ENCODE measurements at regions not wholly inside any gene's neighbourhood (a gene's known extent, or its start where the extent isn't known, plus 50 kb on each side); places are given as distances from the start of the nearest gene placed in this dataset.

DNA sequence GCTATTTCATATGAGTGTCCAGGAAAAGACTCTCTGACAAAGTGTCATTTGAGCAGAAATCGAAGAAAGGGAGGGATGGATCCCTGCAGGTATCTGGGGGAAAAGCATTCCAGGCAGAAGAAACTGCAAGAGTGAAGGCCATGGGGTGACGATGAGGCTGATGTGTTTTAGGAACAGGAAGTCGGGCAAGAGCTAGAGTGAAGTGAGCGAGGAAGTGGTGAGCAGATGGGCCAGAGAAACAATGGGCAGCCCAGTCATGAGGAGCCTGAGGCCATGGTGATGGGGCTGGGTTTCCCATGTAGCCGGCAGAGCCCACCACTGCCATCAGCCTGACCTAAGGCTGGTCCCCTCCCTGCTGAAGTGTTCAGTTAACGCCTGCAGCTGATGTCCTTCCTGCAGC, 150.2 kb downstream of the TNFSF13B start:
- no peak for DNase-seq
- H3K36me3 Mint-ChIP-seq: no peaks in the 10 kb centered on the region
- peaks cover 6% of the 10 kb centered on the region for H3K9me3 Mint-ChIP-seq
- H3K4me1 Mint-ChIP-seq: peaks cover 4% of the 10 kb centered on the region
- H3K27ac Mint-ChIP-seq: no peak overlapping the region
- no peak overlapping the region for H3K4me3 Mint-ChIP-seq
- H3K27me3 Mint-ChIP-seq: no peaks in the 10 kb centered on the region

DNA sequence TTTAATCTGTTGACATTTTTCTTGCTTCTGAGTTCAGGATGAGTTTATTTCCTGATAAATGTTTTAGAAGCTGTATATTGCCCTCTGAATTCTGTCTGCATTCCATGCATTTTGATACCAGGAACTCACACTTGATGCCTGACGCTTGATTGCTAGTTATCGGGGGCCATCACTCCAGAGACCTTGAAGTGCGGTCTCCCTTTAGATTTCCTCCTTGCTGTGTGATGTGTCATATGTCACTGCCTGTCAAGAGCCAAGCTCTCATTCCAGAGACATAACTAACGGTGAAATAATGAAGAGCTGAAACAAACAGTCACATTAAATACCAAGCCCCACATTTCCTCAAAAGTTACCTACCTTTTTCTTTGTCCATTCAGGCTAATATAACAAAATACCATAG, 155.5 kb downstream of the TNFSF13B start:
- H3K4me1 Mint-ChIP-seq: no peaks in the 10 kb centered on the region
- H3K27ac Mint-ChIP-seq: no peak overlapping the region
- no peaks in the 10 kb centered on the region for H3K9me3 Mint-ChIP-seq
- no peaks in the 10 kb centered on the region for H3K27me3 Mint-ChIP-seq
- H3K4me3 Mint-ChIP-seq: no peak overlapping the region
- no peak for DNase-seq
- no peaks in the 10 kb centered on the region for H3K36me3 Mint-ChIP-seq

DNA sequence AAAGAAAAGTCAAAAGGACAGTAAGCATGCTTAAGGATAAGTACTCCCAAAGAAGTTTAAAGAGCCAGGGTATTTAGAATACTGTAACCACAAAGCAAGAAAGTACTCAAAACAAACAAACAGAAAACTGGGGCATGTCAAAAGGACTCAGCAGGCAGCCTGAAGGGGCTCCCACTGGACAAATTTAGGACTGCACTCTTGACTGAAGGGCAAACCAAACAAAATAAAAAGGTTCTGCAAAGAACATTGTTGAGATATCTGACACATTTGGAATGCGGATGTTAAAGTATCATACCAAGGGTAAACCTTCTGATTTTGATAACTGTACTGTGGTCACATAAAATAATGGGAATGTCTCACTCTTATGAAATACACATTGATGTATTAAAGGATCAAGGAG, 157.4 kb downstream of the TNFSF13B start:
- H3K36me3 Mint-ChIP-seq: no peaks in the 10 kb centered on the region
- no peaks in the 10 kb centered on the region for H3K4me1 Mint-ChIP-seq

DNA sequence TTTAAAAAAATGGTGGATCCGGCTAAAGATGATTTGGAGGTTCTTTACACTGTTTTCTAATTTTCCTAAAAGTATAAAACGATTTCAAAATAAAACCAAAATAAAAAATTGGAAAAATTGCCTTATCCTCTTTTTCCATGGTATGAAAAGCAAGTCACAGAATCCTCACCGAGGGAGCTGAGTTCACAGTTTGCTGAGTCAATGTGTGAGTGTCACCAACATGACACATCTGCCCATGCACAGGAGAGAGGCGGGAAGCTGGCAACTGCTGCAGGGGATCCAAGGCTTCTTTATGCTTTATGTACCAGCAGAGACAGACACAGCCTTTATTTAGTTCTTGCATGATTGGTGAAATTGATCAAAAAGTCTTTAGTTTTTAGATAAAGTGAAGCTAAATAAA, 157.8 kb downstream of the TNFSF13B start:
- Mint-ChIP-seq H3K27ac (no peak overlapping the region), H3K27me3 (no peaks in the 10 kb centered on the region), H3K4me1 (no peaks in the 10 kb centered on the region), H3K9me3 (no peaks in the 10 kb centered on the region), H3K36me3 (no peaks in the 10 kb centered on the region), H3K4me3 (no peak overlapping the region)
- no peak for DNase-seq

More for the DNA sequence above, 157.4 kb downstream of the TNFSF13B start:
- Mint-ChIP-seq H3K27ac (no peak overlapping the region), H3K4me3 (no peak overlapping the region), H3K27me3 (no peaks in the 10 kb centered on the region), H3K9me3 (no peaks in the 10 kb centered on the region)
- no peak for DNase-seq

DNA sequence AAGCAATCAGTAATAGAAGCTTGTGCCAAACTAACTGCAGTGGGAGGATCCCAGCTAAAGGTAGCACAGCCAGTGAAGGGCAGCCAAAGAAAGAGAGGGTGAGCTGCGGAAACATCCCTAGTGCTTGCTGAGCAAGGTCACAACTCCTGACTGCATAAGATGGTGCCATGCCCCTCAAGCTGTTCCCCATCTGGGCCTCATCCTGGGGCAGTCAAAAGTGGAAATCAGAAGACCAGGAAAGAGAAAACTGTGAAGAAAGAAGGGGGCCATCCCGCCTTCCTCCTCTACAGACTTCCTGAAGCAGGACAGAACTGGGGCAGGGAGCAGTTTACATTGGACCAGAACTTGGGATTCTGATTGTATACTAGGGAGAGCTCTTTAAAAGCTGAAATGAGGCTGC, 159.2 kb downstream of the TNFSF13B start:
- no peak overlapping the region for H3K27ac Mint-ChIP-seq
- H3K9me3 Mint-ChIP-seq: no peaks in the 10 kb centered on the region
- no peaks in the 10 kb centered on the region for H3K4me1 Mint-ChIP-seq
- no peak overlapping the region for H3K4me3 Mint-ChIP-seq
- no peaks in the 10 kb centered on the region for H3K36me3 Mint-ChIP-seq
- peaks cover 1% of the 10 kb centered on the region for H3K27me3 Mint-ChIP-seq
- DNase-seq: no peak

DNA sequence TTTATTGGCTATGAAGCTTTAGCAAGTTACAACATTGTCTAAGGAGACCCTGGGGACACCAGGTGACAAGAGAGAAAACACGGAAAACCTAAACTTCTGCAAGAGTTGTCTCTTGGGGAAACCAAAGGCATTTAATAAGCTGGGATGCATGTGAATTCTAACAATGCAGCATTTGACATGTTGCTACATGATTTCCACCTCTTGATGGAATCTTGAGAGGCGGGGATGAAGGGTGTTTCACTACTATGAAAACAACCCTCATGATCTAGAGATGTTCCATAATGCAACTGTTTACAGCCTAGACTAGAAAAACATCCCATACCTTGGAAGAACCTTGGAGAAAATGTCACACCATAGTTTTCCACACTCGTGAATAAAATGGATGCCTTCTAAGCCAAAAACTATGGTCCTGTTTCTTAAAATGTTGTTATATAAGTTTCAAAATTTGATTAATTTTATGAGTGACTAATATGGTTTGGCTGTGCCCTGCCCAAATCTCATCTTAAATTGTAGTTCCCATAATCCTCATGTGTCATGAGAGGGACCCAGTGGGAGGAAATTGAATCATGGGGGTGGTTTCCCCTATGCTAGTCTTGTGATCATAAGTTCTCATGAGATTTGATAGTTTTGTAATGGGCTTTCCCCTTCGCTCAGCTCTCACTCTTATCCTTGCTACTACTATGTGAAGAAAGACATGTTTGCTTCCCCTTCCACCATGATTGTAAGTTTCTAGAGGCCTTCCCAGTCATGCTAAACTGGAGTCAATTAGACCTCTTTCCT, 164.6 kb downstream of the TNFSF13B start:
- H3K27ac Mint-ChIP-seq: no peak overlapping the region
- H3K27me3 Mint-ChIP-seq: peaks cover 3% of the 10 kb centered on the region
- DNase-seq: no peak
- no peaks in the 10 kb centered on the region for H3K36me3 Mint-ChIP-seq
- no peaks in the 10 kb centered on the region for H3K4me1 Mint-ChIP-seq
- H3K4me3 Mint-ChIP-seq: no peak overlapping the region
- H3K9me3 Mint-ChIP-seq: no peaks in the 10 kb centered on the region

DNA sequence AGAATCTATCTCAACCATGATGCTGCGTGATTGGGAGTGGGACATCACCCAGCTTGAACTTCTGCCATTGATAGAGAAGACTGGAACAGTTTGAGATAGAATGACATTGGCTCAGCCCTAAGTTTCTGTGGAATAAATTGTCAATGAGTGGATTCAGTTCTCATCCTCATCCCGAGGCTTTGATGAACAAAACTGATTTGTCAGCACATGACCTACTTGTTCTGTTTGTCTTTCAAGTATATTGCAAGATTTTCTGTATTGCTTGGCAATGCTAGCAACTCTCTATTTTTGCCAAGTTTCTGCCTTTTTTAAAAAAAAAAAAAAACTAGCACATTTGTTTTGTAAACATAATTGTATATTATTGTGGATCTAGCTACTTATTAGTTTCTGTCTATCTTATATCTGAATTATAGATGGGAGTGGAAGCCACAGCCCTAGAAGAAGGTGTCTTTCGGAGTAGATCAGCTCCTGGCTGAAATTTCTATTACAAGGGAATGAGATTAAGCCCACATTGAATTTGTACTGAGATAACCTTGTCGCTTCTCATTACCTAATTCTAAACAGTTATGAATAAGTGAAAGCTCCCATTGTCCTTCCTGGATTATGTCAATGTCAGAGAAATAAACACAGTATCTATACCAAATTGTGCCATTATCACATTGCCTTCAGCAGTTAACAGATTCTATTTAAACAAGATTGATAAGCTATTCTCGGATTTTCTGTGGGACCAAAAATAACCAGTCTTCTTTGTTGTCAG, 166.1 kb downstream of the TNFSF13B start:
- H3K27ac Mint-ChIP-seq: no peak overlapping the region
- H3K4me1 Mint-ChIP-seq: no peaks in the 10 kb centered on the region
- DNase-seq: no peak
- no peak overlapping the region for H3K4me3 Mint-ChIP-seq
- H3K9me3 Mint-ChIP-seq: no peaks in the 10 kb centered on the region
- peaks cover 3% of the 10 kb centered on the region for H3K27me3 Mint-ChIP-seq
- no peaks in the 10 kb centered on the region for H3K36me3 Mint-ChIP-seq

DNA sequence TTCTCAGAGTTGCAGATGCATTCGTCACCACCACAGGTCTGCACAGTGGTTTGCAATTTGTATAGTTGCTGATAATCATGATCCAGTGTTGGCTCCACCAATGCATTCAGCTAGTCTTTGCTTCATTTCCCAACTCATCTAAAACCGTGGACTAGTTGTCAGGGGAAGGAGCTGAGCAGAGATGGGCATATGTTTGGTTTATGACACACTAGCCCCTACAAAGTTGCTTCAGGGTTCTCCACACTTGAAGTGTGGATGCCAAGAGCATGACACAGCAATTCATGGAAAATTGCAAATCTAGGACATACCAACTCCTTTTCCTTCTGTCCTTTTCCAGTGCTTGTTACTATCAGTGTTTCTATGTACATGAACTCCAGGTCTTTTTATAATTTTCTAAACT, 168.0 kb downstream of the TNFSF13B start:
- Mint-ChIP-seq H3K36me3 (no peaks in the 10 kb centered on the region), H3K4me3 (no peak overlapping the region), H3K9me3 (no peaks in the 10 kb centered on the region), H3K4me1 (no peaks in the 10 kb centered on the region), H3K27me3 (peaks cover 3% of the 10 kb centered on the region), H3K27ac (no peak overlapping the region)
- no peak for DNase-seq

DNA sequence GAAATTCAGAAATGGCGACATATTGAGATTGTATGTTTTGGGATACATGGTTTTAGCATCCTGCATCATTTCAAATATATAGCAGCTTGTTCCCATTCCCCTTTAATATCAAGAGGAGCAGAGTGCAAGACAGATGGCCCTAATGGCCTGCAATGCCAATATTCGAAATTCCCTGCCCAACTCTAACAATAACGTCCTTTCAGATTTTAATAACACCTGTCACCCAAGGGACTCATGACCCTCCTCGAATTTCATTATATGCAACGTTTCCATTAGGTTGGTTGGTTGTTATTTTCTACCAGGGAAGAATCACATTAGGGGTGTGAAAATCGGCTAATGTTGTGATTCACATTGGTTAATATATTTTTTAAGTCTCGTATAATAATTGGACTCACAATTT, 170.0 kb downstream of the TNFSF13B start:
- H3K4me3 Mint-ChIP-seq: no peak overlapping the region
- no peaks in the 10 kb centered on the region for H3K27me3 Mint-ChIP-seq
- H3K4me1 Mint-ChIP-seq: no peaks in the 10 kb centered on the region
- no peaks in the 10 kb centered on the region for H3K9me3 Mint-ChIP-seq
- H3K36me3 Mint-ChIP-seq: no peaks in the 10 kb centered on the region
- no peak for DNase-seq
- no peak overlapping the region for H3K27ac Mint-ChIP-seq

DNA sequence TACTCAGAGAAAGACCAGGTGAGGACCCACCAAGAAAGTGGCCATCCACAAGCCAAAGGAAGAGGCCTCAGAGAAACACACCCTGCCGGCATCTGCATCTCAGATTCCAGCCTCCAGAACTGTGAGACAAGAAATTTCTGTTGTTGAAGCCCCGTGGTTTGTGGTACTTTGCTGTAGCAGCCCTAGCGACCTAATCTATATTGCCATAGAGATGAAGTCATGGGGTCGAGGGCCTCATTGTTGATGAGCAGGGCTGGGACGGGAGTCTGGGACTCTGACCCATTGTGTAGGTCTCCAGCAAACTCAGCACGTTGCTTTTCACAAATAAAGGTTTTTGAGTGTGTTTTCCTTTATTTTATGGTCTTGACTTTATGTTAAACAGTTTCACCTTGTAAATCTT, 174.9 kb downstream of the TNFSF13B start:
- no peaks in the 10 kb centered on the region for H3K27me3 Mint-ChIP-seq

DNA sequence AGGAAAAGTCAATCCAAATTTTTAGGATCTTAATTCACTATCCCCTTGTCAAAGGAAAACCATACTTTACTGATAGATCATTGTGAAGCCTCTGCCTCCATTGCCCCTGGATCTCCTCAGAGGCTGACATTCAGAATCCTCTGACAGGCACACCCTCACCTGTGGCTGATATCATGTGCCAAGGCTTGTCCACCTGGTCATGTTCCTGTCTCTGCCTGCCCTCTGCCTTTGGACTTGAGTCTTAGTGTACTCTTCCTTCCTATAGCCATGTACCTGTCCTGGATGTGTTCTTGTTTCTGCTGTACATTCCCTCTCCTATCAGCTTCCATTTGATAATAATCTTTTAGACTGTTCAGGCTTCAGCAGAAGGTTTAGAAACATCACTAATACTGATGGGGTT, 179.4 kb downstream of the TNFSF13B start:
- no peaks in the 10 kb centered on the region for H3K36me3 Mint-ChIP-seq
- DNase-seq: no peak
- H3K9me3 Mint-ChIP-seq: peaks cover 2% of the 10 kb centered on the region
- no peaks in the 10 kb centered on the region for H3K4me1 Mint-ChIP-seq
- no peak overlapping the region for H3K4me3 Mint-ChIP-seq
- H3K27me3 Mint-ChIP-seq: no peaks in the 10 kb centered on the region
- H3K27ac Mint-ChIP-seq: no peak overlapping the region

More for the DNA sequence above, 174.9 kb downstream of the TNFSF13B start:
- Mint-ChIP-seq H3K4me1 (no peaks in the 10 kb centered on the region), H3K4me3 (no peak overlapping the region), H3K27ac (no peak overlapping the region), H3K36me3 (no peaks in the 10 kb centered on the region), H3K9me3 (no peaks in the 10 kb centered on the region)
- DNase-seq: no peak

DNA sequence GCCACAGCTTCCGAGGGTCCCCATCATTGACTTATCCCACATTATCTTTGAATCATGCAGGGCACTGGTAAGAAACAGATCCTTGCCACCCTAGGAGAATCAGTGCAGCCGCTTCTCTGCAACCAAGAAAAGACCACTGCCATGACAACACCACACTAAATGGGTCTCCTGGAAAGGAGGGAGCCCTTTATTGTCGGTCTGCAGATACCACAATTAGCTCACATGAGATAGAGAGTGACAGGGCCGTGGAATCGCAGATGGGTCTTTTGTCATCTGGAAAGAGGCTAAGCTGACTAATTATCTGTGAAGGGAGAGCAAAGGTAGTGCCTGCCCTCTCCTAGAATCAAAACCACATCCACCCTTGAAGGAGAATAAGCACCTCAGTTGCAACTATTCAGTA, 178.3 kb upstream of the MYO16 start:
- Mint-ChIP-seq H3K9me3 (peaks cover 2% of the 10 kb centered on the region), H3K36me3 (no peaks in the 10 kb centered on the region), H3K27me3 (no peaks in the 10 kb centered on the region), H3K27ac (no peak overlapping the region), H3K4me3 (no peak overlapping the region), H3K4me1 (no peaks in the 10 kb centered on the region)
- DNase-seq: no peak

DNA sequence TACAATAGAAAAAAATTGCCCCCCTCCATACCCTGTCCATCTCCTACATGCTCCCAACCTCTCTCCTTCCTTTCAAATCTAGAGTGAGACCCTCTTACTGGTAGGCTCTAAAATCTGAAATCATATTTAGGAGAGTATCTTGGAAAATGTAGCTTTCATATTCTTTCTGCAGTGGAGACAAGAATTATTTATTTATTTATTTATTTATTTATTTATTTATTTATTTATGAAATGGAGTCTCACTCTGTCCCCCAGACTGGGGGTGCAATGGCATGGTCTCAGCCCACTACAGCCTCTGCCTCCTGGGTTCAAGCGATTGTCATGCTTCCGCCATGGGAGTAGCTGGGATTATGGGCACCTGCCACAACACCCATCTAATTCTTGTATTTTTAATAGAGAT, 174.1 kb upstream of the MYO16 start:
- H3K4me3 Mint-ChIP-seq: no peak overlapping the region
- no peaks in the 10 kb centered on the region for H3K36me3 Mint-ChIP-seq
- H3K4me1 Mint-ChIP-seq: no peaks in the 10 kb centered on the region
- no peak overlapping the region for H3K27ac Mint-ChIP-seq
- H3K27me3 Mint-ChIP-seq: peaks cover 4% of the 10 kb centered on the region
- DNase-seq: no peak
- peaks cover 3% of the 10 kb centered on the region for H3K9me3 Mint-ChIP-seq

DNA sequence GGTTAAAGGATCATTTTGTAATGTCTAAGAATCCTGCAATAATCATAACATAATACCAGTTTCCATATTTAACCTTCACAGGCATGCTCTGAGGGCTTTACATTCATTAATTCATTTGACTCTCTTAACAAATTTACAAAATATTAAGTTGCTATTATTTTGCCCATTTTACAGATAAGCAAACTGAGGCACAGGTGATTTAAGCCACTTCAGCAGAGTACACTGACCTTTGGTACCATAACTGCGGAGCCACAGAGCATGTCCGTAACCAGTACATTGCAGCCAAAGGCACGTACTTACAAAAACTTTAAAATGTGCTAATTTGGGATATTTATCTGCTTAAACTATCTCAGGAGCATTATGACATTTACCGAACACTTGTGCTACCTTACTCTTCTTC, 169.4 kb upstream of the MYO16 start:
- DNase-seq: no peak
- no peak overlapping the region for H3K4me3 Mint-ChIP-seq
- H3K9me3 Mint-ChIP-seq: peaks cover 1% of the 10 kb centered on the region
- H3K4me1 Mint-ChIP-seq: no peaks in the 10 kb centered on the region
- H3K27me3 Mint-ChIP-seq: peaks cover 4% of the 10 kb centered on the region
- H3K36me3 Mint-ChIP-seq: no peaks in the 10 kb centered on the region
- no peak overlapping the region for H3K27ac Mint-ChIP-seq

DNA sequence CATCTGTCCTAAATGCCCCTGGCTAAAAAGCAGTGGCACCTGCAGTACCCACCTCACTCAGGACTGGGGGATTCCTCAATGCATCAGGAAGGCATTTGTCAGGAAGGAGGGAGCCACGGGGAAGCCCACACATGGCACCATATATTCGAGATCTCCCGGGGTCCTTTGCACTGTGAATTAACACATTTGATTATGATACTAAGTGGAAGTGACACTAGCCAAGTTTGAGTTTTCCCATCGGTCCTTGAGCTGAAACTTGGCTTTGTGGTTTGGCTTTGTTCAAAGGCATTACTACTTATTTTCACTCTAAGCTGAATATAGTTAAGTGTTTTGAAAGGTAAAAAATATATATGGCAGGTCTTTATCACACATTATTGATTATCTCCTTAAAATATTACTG, 168.7 kb upstream of the MYO16 start:
- Mint-ChIP-seq H3K9me3 (peaks cover 1% of the 10 kb centered on the region), H3K4me3 (no peak overlapping the region), H3K36me3 (no peaks in the 10 kb centered on the region), H3K4me1 (no peaks in the 10 kb centered on the region), H3K27ac (no peak overlapping the region), H3K27me3 (peaks cover 4% of the 10 kb centered on the region)
- DNase-seq: no peak

DNA sequence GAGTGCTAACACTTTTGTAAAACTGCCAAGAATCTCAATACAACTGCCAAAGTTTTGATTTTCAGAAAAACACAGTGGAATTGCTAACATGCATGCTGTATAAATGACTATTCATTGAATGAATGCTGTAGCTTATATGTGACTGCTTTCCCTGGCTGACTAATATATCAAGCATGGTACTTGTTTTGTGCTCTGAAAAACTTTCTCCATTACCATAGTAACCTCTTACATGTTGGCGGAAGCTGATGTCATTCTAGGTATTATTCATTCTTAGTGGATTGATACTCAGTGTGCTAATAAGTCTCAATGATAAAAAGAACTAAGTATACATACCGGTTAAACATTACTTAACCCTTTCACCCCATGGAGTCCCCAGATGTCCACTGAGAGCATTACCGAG, 166.1 kb upstream of the MYO16 start:
- Mint-ChIP-seq H3K27ac (no peak overlapping the region), H3K4me3 (no peak overlapping the region), H3K27me3 (peaks cover 6% of the 10 kb centered on the region), H3K36me3 (no peaks in the 10 kb centered on the region), H3K4me1 (no peaks in the 10 kb centered on the region), H3K9me3 (peaks cover 1% of the 10 kb centered on the region)
- DNase-seq: no peak
